ENCODE measurements at regions not wholly inside any gene's neighbourhood (a gene's known extent, or its start where the extent isn't known, plus 50 kb on each side); places are given as distances from the start of the nearest gene placed in this dataset.

- TF ChIP-seq ZNF790 (CRISPR knock-in tag; IDR thresholded peaks at IDR 0.05; ENCODE audit: borderline replicate concordance) = no peak
- TF ChIP-seq ZNF276 (CRISPR knock-in tag; IDR thresholded peaks at IDR 0.05; ENCODE audit: low read depth) = no peak
- TF ChIP-seq E2F2 (CRISPR knock-in tag; IDR thresholded peaks at IDR 0.05; ENCODE audit: borderline replicate concordance) = no peak
- TF ChIP-seq ZNF792 (CRISPR knock-in tag; IDR thresholded peaks at IDR 0.05) = 0 out of 2 replicates have a peak, but pooled peaks have one; percentile 40
- no peak for TF ChIP-seq MLLT10 (CRISPR knock-in tag; IDR thresholded peaks at IDR 0.05)
- no peak for TF ChIP-seq ZNF549 (CRISPR knock-in tag; IDR thresholded peaks at IDR 0.05)
- TF ChIP-seq ARID4A (CRISPR knock-in tag; IDR thresholded peaks at IDR 0.05; ENCODE audit: borderline replicate concordance) = no peak
- no peak for TF ChIP-seq ZBTB8A (CRISPR knock-in tag; IDR thresholded peaks at IDR 0.05; ENCODE audit: borderline replicate concordance, low read depth)
- no peak for TF ChIP-seq ZNF83 (CRISPR knock-in tag; IDR thresholded peaks at IDR 0.05; ENCODE audit: borderline replicate concordance)
- no peak for TF ChIP-seq HOXA9 (CRISPR knock-in tag; IDR thresholded peaks at IDR 0.05; ENCODE audit: borderline replicate concordance)
- TF ChIP-seq SUZ12 (IDR thresholded peaks at IDR 0.05; ENCODE audit: low read depth, low read length) = no peak
- peak; percentile 55 for TF ChIP-seq KAT8 (CRISPR knock-in tag; IDR thresholded peaks at IDR 0.05)
- TF ChIP-seq ZC3H13 (CRISPR knock-in tag; IDR thresholded peaks at IDR 0.05) = no peak
- TF ChIP-seq PHF21A (CRISPR knock-in tag; IDR thresholded peaks at IDR 0.05) = peak; percentile 80
- no peak for TF ChIP-seq MATR3 (CRISPR knock-in tag; IDR thresholded peaks at IDR 0.05)
- 0 out of 2 replicates have a peak, but pooled peaks have one; percentile 50 for TF ChIP-seq SOX13 (IDR thresholded peaks at IDR 0.05)
- peak in 1 of 2 experiments; percentile 93; a peak in 2 of 4 replicates for TF ChIP-seq SOX13 (CRISPR knock-in tag; conservative IDR thresholded peaks at IDR 0.05 in 1 of 2, IDR thresholded peaks at IDR 0.05 in 1 of 2)
- TF ChIP-seq NCOR1 (IDR thresholded peaks at IDR 0.05; ENCODE audit: borderline replicate concordance, low read length) = peak; percentile 87
- TF ChIP-seq SRSF9 (IDR thresholded peaks at IDR 0.05; ENCODE audit: borderline replicate concordance, insufficient read depth, low read depth, low read length, poor library complexity, severe bottlenecking) = no peak
- TF ChIP-seq RARG (CRISPR knock-in tag; IDR thresholded peaks at IDR 0.05; ENCODE audit: low read depth) = no peak
- no peak for TF ChIP-seq ZNF597 (CRISPR knock-in tag; IDR thresholded peaks at IDR 0.05)
- peak; percentile 87; the same call in 1 of the 2 replicates for TF ChIP-seq MIER3 (CRISPR knock-in tag; IDR thresholded peaks at IDR 0.05; ENCODE audit: borderline replicate concordance)
Measured at GRCh38 chr4:18566970-18567799, 545.6 kb upstream of the LCORL start (continued).

All from HepG2 (cell line).